HEK293T (cell line): ENCODE measurements at regions not wholly inside any gene's neighbourhood (a gene's known extent, or its start where the extent isn't known, plus 50 kb on each side); places are given as distances from the start of the nearest gene placed in this dataset.

Experiments used
- CTCF ChIA-PET: fragments of 350-600 bp; formaldehyde crosslinking; extraction: SDS; loops from one replicate; lab custom pipeline; 2021; ENCODE audit warnings: antibody characterized with exemption, inconsistent platforms; lab: Yijun Ruan, JAX
- POLR2A ChIA-PET: fragments of 350-600 bp; formaldehyde crosslinking; extraction: SDS; loops from one replicate; lab custom pipeline; 2020; ENCODE audit warnings: antibody characterized with exemption, inconsistent platforms; lab: Yijun Ruan, JAX
- DNase-seq: peaks from one replicate; pipeline ENCODE4 v3.0.0; 2012; ENCODE audit warnings: mixed read lengths; ENCODE audit errors: extremely low spot score
- ARNT ChIP-seq: fragments of 450-650 bp; IDR thresholded peaks from 2 replicates; pipeline ENCODE4 v1.6.1; 2017; ENCODE audit warnings: mild to moderate bottlenecking
- BHLHE40 ChIP-seq: fragments of 450-650 bp; IDR thresholded peaks from 2 replicates; pipeline ENCODE4 v1.6.1; 2016; ENCODE audit warnings: mild to moderate bottlenecking, moderate library complexity, borderline replicate concordance
- CTBP1 ChIP-seq: fragments of 450-650 bp; IDR thresholded peaks from 2 replicates; pipeline ENCODE4 v1.6.1; 2016; ENCODE audit warnings: borderline replicate concordance
- ELF4 ChIP-seq: fragments of 450-650 bp; IDR thresholded peaks from 2 replicates; pipeline ENCODE4 v1.6.1; 2017; ENCODE audit warnings: antibody characterized with exemption
- FOXA1 ChIP-seq: fragments of 450-650 bp; IDR thresholded peaks from 2 replicates; pipeline ENCODE4 v1.6.1; 2016; ENCODE audit warnings: mild to moderate bottlenecking
- FOXK2 ChIP-seq: fragments of 450-650 bp; IDR thresholded peaks from 2 replicates; pipeline ENCODE4 v1.6.1; 2016; ENCODE audit warnings: mild to moderate bottlenecking
- FOXM1 ChIP-seq: fragments of 450-650 bp; IDR thresholded peaks from 2 replicates; pipeline ENCODE4 v1.6.1; 2017; ENCODE audit warnings: mild to moderate bottlenecking, borderline replicate concordance
- HDGF ChIP-seq: fragments of 450-650 bp; IDR thresholded peaks from 2 replicates; pipeline ENCODE4 v1.6.1; 2017; ENCODE audit warnings: antibody characterized with exemption, borderline replicate concordance
- L3MBTL2 ChIP-seq: fragments of 450-650 bp; conservative IDR thresholded peaks from 2 replicates; pipeline ENCODE4 v1.6.1; 2016; ENCODE audit warnings: mild to moderate bottlenecking
- LEF1 ChIP-seq: fragments of 450-650 bp; IDR thresholded peaks from 2 replicates; pipeline ENCODE4 v1.6.1; 2017; ENCODE audit warnings: mild to moderate bottlenecking, borderline replicate concordance
- NFRKB ChIP-seq: fragments of 450-650 bp; IDR thresholded peaks from 2 replicates; pipeline ENCODE4 v1.6.1; 2016; ENCODE audit warnings: mild to moderate bottlenecking, moderate library complexity
- SP1 ChIP-seq: fragments of 450-650 bp; IDR thresholded peaks from 2 replicates; pipeline ENCODE4 v1.6.1; 2017
- SUZ12 ChIP-seq: fragments of 450-650 bp; IDR thresholded peaks from 2 replicates; pipeline ENCODE4 v1.6.1; 2016; ENCODE audit warnings: mild to moderate bottlenecking
- TARDBP ChIP-seq: fragments of 450-650 bp; IDR thresholded peaks from 2 replicates; pipeline ENCODE4 v1.6.1; 2016
- ZNF384 ChIP-seq: fragments of 450-650 bp; IDR thresholded peaks from 2 replicates; pipeline ENCODE4 v1.6.1; 2016
- TF ChIP-seq, protein P1 (sequence below): fragments of 450-650 bp; IDR thresholded peaks from 2 replicates; pipeline ENCODE4 v1.6.1; 2016

DNA sequence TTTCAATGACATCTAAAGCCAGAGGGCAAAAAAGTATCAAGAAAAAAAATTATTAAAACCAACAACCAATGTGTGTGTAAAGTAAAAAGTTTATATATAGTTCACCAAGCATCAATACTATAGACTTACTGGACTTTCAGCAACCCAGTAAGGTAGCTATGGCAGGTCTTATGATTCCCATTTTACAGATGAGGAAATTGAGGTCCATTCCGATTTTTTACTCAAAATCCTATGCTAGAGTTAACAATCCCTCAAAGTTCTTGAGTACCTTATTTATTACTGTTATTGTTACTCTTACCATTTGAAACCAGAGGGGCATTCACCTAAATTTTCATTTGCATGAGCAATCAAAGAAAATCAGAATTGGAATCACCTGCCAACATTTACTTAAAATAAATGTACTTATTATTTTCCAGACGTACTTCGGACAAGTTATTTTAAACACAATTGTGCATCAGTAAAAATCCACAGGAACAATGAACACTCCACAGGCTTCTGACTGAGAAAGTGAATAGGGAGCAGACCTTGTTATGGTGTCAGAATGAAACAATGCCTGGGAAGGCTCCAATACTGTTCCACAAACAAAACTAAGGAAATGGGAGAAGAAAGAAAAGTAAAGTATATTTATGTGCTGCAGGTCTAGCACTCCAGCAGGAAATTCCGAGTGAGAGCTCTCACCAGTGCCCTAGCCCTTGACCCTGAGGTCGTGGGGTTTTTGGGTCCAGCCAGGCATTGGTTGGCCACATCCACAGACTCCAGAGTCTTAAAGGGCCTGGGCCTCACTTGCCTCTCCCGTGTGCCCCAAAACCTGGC lies 229.9 kb downstream of the PIK3R1 start:
- CTCF ChIA-PET = no interaction called here
- DNase-seq = no peak
- POLR2A ChIA-PET = no interaction called here
- TF ChIP-seq ARNT = no peak
- no peak for TF ChIP-seq SUZ12
- TF ChIP-seq ZNF384 = no peak
- TF ChIP-seq TARDBP = no peak
- no peak for TF ChIP-seq CTBP1
- TF ChIP-seq FOXK2 = no peak
- no peak for TF ChIP-seq NFRKB
- TF ChIP-seq L3MBTL2 = no peak
- TF ChIP-seq SP1 = no peak
- TF ChIP-seq FOXA1 = no peak
- no peak for TF ChIP-seq BHLHE40
- no peak for TF ChIP-seq FOXM1
- no peak for TF ChIP-seq ELF4
- TF ChIP-seq, protein P1, sequence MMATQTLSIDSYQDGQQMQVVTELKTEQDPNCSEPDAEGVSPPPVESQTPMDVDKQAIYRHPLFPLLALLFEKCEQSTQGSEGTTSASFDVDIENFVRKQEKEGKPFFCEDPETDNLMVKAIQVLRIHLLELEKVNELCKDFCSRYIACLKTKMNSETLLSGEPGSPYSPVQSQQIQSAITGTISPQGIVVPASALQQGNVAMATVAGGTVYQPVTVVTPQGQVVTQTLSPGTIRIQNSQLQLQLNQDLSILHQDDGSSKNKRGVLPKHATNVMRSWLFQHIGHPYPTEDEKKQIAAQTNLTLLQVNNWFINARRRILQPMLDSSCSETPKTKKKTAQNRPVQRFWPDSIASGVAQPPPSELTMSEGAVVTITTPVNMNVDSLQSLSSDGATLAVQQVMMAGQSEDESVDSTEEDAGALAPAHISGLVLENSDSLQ = no peak
- no peak for TF ChIP-seq LEF1
- no peak for TF ChIP-seq HDGF

DNA sequence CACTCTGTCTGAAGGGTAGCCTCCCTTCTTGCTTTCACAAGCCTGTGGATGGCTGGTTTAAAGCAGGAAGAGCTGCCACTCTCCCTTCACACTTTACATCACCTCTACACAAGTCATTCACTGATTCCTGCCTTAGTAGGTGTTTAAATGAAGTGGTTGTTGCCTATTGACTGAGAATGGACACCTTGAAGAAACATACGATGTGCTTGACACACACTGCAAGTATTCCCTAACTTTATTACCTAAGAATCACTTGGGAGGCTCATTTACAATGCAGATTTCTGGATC lies 230.5 kb downstream of the PIK3R1 start:
- no peak for TF ChIP-seq FOXK2
- no peak for TF ChIP-seq HDGF
- no peak for TF ChIP-seq TARDBP
- no peak for TF ChIP-seq LEF1
- TF ChIP-seq SP1 = no peak
- no peak for TF ChIP-seq ELF4
- TF ChIP-seq CTBP1 = no peak
- no peak for TF ChIP-seq ZNF384
- no peak for TF ChIP-seq ARNT
- no peak for TF ChIP-seq FOXA1
- ChIA-PET CTCF (no interaction called here), POLR2A (no interaction called here)
- DNase-seq = no peak

DNA sequence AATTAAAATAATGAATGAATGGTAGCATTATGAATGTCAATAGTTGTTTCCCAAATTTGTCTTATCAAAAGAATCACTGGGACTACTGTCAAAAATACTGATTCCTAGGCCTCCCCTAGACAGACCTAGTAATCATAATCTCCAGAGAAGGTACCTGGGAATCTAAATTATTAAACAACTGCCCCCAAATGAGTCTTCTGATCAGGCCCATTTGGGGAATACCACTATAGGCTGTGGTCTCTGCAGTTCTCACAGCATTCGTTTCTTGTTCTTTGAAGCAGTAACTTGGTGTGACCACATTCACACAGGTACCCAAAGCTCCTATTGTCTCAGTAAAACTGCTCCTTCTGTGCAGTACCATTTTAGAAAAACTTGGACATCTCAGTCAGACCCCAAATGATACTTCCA lies 230.9 kb downstream of the PIK3R1 start:
- DNase-seq = no peak
- CTCF ChIA-PET = no interaction called here
- POLR2A ChIA-PET = no interaction called here
- TF ChIP-seq BHLHE40 (no peak), ARNT (no peak), L3MBTL2 (no peak), SUZ12 (no peak), TARDBP (no peak)
- TF ChIP-seq, protein P1 = no peak

DNA sequence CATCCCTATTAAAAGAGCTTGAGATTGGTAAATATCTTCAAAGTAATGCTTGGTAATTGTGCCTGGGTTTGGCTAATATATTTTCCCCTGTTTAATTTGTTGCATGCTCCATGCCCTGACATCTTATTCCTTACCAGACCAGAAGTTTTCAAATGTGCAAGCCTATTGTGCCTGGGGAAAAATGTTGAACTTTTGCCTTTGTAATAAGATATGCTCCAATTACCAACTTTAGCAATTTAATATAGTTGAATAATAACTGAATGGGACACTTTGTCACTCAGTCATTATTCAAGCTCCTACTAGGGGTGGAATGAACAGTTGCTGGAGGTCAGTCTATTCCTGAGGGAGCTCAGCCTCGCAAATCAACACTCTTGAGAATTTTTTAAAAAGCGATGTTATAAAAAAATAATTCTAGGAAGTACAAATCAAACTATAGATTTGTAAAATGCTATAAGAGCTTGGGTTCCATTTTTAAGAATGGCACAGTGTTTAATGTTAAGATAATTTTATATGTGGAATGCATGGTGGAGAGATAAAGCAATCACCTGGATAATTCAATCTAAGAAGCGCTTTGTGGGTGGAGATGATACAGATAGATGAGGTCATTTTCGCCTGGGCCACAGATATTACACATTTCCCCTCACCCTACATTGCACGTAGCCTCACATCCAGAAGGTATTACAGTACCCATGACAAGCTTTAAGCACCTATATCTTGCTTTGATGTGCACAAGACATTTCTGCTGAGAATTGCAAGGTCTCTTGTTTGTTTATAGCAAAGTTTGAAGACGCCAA lies 231.8 kb downstream of the PIK3R1 start:
- ChIA-PET CTCF (no interaction called here), POLR2A (no interaction called here)
- no peak for DNase-seq
- TF ChIP-seq SUZ12 (no peak), HDGF (no peak), FOXA1 (no peak), LEF1 (no peak), NFRKB (no peak), CTBP1 (no peak), BHLHE40 (no peak), ELF4 (no peak), FOXK2 (no peak)
- TF ChIP-seq, protein P1 = no peak

DNA sequence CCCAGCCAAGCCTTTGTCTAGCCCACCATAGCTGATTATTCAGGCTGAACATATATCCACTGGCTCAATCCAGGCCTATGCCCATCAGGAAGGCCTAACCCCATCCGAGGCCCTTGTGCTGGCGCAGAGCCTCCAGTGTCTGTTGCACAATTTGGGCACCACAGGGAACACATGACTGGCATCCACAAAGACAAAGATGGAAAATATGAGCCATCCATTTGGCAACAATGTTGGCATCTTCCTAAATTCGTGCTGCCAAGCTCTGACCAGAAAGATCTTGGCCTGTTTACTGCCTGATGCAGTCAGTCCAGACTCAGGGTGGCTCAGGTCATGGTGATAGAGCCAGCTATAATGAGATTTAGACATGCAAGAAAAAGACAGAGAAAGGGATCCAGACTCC lies 233.8 kb downstream of the PIK3R1 start:
- ChIA-PET CTCF (interaction anchor here (1.1 kb wide), 1 partner anchor 18 kb away, joined by 3 read pairs; no protein-coding TSS in a partner anchor), POLR2A (no interaction called here)
- no peak for TF ChIP-seq NFRKB
- TF ChIP-seq HDGF = no peak
- TF ChIP-seq SUZ12 = no peak
- TF ChIP-seq, protein P1 = no peak
- no peak for TF ChIP-seq CTBP1
- no peak for TF ChIP-seq ZNF384
- no peak for DNase-seq
